ENCODE measurements at regions not wholly inside any gene's neighbourhood (a gene's known extent, or its start where the extent isn't known, plus 50 kb on each side); places are given as distances from the start of the nearest gene placed in this dataset.

- TF ChIP-seq ZNF878 (CRISPR knock-in tag; IDR thresholded peaks at IDR 0.05) (no peak), ZNF333 (CRISPR knock-in tag; IDR thresholded peaks at IDR 0.05; ENCODE audit: borderline replicate concordance) (no peak), ZFY (CRISPR knock-in tag; IDR thresholded peaks at IDR 0.05) (no peak), LCORL (IDR thresholded peaks at IDR 0.05) (no peak), LCORL (CRISPR knock-in tag; IDR thresholded peaks at IDR 0.05) (no peak)
These were observed 673.4 kb downstream of the BCL11B start (continued) for GRCh38 chr14:98598576-98598975.

- no peaks in the 10 kb centered on the region for H3K4me1 ChIP-seq (ENCODE audit: insufficient read depth, low read length)
- BruUV-seq (replicated peaks) = no TSS peak
- POLR2A ChIA-PET = no interaction called here
- H3K4me2 ChIP-seq (ENCODE audit: low read depth, low read length) = no peak overlapping the region
- H3K4me3 ChIP-seq (replicated peaks in 1 of 3; ENCODE audit: insufficient read depth in 1 of 3, low read depth in 2 of 3, low read length in 3 of 3) = no peak overlapping the region
- peaks cover 44% of the 10 kb centered on the region for H3K9me3 ChIP-seq (ENCODE audit: low read length)
- H3K9ac ChIP-seq (ENCODE audit: insufficient read depth, low read depth, low read length) = no peak overlapping the region
- no peak for ATAC-seq
- CTCF ChIA-PET (ENCODE audit: low intra/inter-chr PET ratio, low total read pairs) = no interaction called here
- no peaks in the 10 kb centered on the region for H3K36me3 ChIP-seq (replicated peaks in 1 of 2; ENCODE audit: control insufficient read depth in 1 of 2, insufficient read depth in 2 of 2, low read length in 2 of 2)
- H3K27ac ChIP-seq (ENCODE audit: extremely low read length, insufficient read depth, low read length) = no peak overlapping the region
- no peaks in the 10 kb centered on the region for H3K79me2 ChIP-seq (ENCODE audit: insufficient read depth, low read length)
- FAIRE-seq = no peak
- TF ChIP-seq NFIB (CRISPR knock-in tag; IDR thresholded peaks at IDR 0.05; ENCODE audit: borderline replicate concordance) = no peak
- TF ChIP-seq NR3C1 (CRISPR knock-in tag; IDR thresholded peaks at IDR 0.05) = no peak
- no peak for TF ChIP-seq BHLHE40 (IDR thresholded peaks at IDR 0.05; ENCODE audit: low read length)
- no peak for TF ChIP-seq ZBTB7B (CRISPR knock-in tag; IDR thresholded peaks at IDR 0.05)
- TF ChIP-seq IKZF4 (CRISPR knock-in tag; IDR thresholded peaks at IDR 0.05; ENCODE audit: borderline replicate concordance, low read depth, not compliant biosample characterization) = no peak
- TF ChIP-seq TCF7 (IDR thresholded peaks at IDR 0.05; ENCODE audit: low read depth) = no peak
- no peak for TF ChIP-seq ZNF296 (CRISPR knock-in tag; conservative IDR thresholded peaks at IDR 0.05)
- TF ChIP-seq SETDB1 (CRISPR knock-in tag; IDR thresholded peaks at IDR 0.05; ENCODE audit: borderline replicate concordance) = no peak
- no peak for DNase-seq (ENCODE audit: low spot score)
- 2% methylated on average over 5 of the region's 5 CpGs for WGBS (ENCODE audit: low lambda C conversion rate)
- H2AFZ ChIP-seq (ENCODE audit: low read length) = no peak overlapping the region
- in situ Hi-C loops (cut with HindIII; ENCODE audit: extremely low pct_ligation_motif_present, low pct_unique_long_range_greater_than_20kb) (no loop called here), intact Hi-C loops (cut with micrococcal nuclease; ENCODE audit: unreplicated experiment) (no loop called here)
- H4K20me1 ChIP-seq (ENCODE audit: insufficient read depth, low read length) = no peaks in the 10 kb centered on the region
- no peaks in the 10 kb centered on the region for H3K27me3 ChIP-seq (ENCODE audit: control insufficient read depth in 1 of 2, insufficient read depth in 2 of 2, low read length in 2 of 2)
These were observed 672.9 kb downstream of the BCL11B start for GRCh38 chr14:98599082-98599481.

All from HepG2 (cell line).